HepG2 (cell line): ENCODE measurements at regions not wholly inside any gene's neighbourhood (a gene's known extent, or its start where the extent isn't known, plus 50 kb on each side); places are given as distances from the start of the nearest gene placed in this dataset.

Experiments
- CTCF ChIP-seq: sonication (generic); formaldehyde crosslinking; IDR thresholded peaks from 2 replicates; pipeline ENCODE4 v1.5.0; 2020; ENCODE audit warnings: mild to moderate bottlenecking, missing genetic modification reagents, moderate library complexity
- DDIT3 ChIP-seq: sonication (generic); formaldehyde crosslinking; IDR thresholded peaks from 2 replicates; pipeline ENCODE4 v1.4.0; 2020; ENCODE audit warnings: mild to moderate bottlenecking, missing genetic modification reagents
- GABPB1 ChIP-seq: IDR thresholded peaks from 2 replicates; pipeline ENCODE4 v1.6.1; 2016; ENCODE audit warnings: mild to moderate bottlenecking, missing genetic modification reagents, moderate library complexity, missing compliant biosample characterization
- SP4 ChIP-seq: sonication (generic); formaldehyde crosslinking; IDR thresholded peaks from 2 replicates; pipeline ENCODE4 v1.8.1; 2023; ENCODE audit warnings: mild to moderate bottlenecking, missing genetic modification reagents
- TGIF2 ChIP-seq: IDR thresholded peaks from 2 replicates; pipeline ENCODE4 v1.6.1; 2016; ENCODE audit warnings: control low read depth, missing compliant biosample characterization
- TIGD3 ChIP-seq: sonication (generic); formaldehyde crosslinking; IDR thresholded peaks from 2 replicates; pipeline ENCODE4 v1.5.1; 2020; ENCODE audit warnings: mild to moderate bottlenecking, missing genetic modification reagents, borderline replicate concordance
- TRIM22 ChIP-seq: fragments of 450-650 bp; IDR thresholded peaks from 2 replicates; pipeline ENCODE4 v1.6.1; 2017
- ZBTB25 ChIP-seq: IDR thresholded peaks from 2 replicates; pipeline ENCODE4 v1.6.1; 2018; ENCODE audit warnings: missing genetic modification reagents
- ZNF362 ChIP-seq: sonication (generic); formaldehyde crosslinking; IDR thresholded peaks from 2 replicates; pipeline ENCODE4 v1.4.0; 2020; ENCODE audit warnings: missing genetic modification reagents, mild to moderate bottlenecking, borderline replicate concordance
- ZNF547 ChIP-seq: sonication (generic); formaldehyde crosslinking; IDR thresholded peaks from 2 replicates; pipeline ENCODE4 v1.5.1; 2020; ENCODE audit warnings: mild to moderate bottlenecking, missing genetic modification reagents
- ZNF615 ChIP-seq: sonication (generic); formaldehyde crosslinking; IDR thresholded peaks from 2 replicates; pipeline ENCODE4 v1.5.0; 2020; ENCODE audit warnings: mild to moderate bottlenecking, missing genetic modification reagents, borderline replicate concordance
- ZNF775 ChIP-seq: sonication (generic); formaldehyde crosslinking; IDR thresholded peaks from 2 replicates; pipeline ENCODE4 v1.4.0; 2020; ENCODE audit warnings: missing genetic modification reagents, mild to moderate bottlenecking, moderate library complexity, borderline replicate concordance
- ZZZ3 ChIP-seq: sonication (generic); formaldehyde crosslinking; IDR thresholded peaks from 2 replicates; pipeline ENCODE4 v1.4.0; 2020; ENCODE audit warnings: missing genetic modification reagents, mild to moderate bottlenecking, borderline replicate concordance

GRCh38 chr4:68751138-68751537 lies 64.7 kb upstream of the UGT2B10 start (continued):
- TF ChIP-seq ZNF362 (CRISPR knock-in tag) = peak; percentile 67; the same call in 1 of the 2 replicates
- TF ChIP-seq CTCF (CRISPR knock-in tag) = no peak
- TF ChIP-seq ZNF547 (CRISPR knock-in tag) = no peak
- TF ChIP-seq SP4 (CRISPR knock-in tag) = no peak
- no peak for TF ChIP-seq ZNF775 (CRISPR knock-in tag)
- TF ChIP-seq ZZZ3 = no peak
- no peak for TF ChIP-seq TRIM22
- no peak for TF ChIP-seq ZBTB25 (CRISPR knock-in tag)
- TF ChIP-seq GABPB1 = no peak
- no peak for TF ChIP-seq ZNF615 (CRISPR knock-in tag)
- no peak for TF ChIP-seq DDIT3 (CRISPR knock-in tag)
- no peak for TF ChIP-seq TIGD3 (CRISPR knock-in tag)
- no peak for TF ChIP-seq TGIF2 (CRISPR knock-in tag)
- TF ChIP-seq, all 625 proteins: peak for 7
